GM12891 (cell line): ENCODE measurements at regions not wholly inside any gene's neighbourhood (a gene's known extent, or its start where the extent isn't known, plus 50 kb on each side); places are given as distances from the start of the nearest gene placed in this dataset.

ENCODE experiments used
- PAX5 ChIP-seq: IDR thresholded peaks from 2 replicates; pipeline ENCODE4 v1.6.1; 2011; ENCODE audit warnings: low read length, moderate library complexity, mild to moderate bottlenecking; ENCODE audit not compliant: insufficient read depth, severe bottlenecking
- POLR2A ChIP-seq: IDR thresholded peaks from 2 replicates; pipeline ENCODE4 v1.6.1; 2011; ENCODE audit warnings: low read depth, low read length, control low read depth
- POLR2AphosphoS5 ChIP-seq: IDR thresholded peaks from 2 replicates; pipeline ENCODE4 v1.6.1; 2011; ENCODE audit warnings: low read depth, low read length, control low read depth
- POU2F2 ChIP-seq: IDR thresholded peaks from 2 replicates; pipeline ENCODE4 v1.6.1; 2011; ENCODE audit warnings: low read depth, mild to moderate bottlenecking, control low read depth, low read length, moderate library complexity
- SPI1 ChIP-seq: IDR thresholded peaks from 2 replicates; pipeline ENCODE4 v1.6.1; 2011; ENCODE audit warnings: low read depth, low read length, control low read depth
- TAF1 ChIP-seq: IDR thresholded peaks from 2 replicates; pipeline ENCODE4 v1.6.1; 2011; ENCODE audit warnings: low read depth, low read length, control low read depth

DNA sequence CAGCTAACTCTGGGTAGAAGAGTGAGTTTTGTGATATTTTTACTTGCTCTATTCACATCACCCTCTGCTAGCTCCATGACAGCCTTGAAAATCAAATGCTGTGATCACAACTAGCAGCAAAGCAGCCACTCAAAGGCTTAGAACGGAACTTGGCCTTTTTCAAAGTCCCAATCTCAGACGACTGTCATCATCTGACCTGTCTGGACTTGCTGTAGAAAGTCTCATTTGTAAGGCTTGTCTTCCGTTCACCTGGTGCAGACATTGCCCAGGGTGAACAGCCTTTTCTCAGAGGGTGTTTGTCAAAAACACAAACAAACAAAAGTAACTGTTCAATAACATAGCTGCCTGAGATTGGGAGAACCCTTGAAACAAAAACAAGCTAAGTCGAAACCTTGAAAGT is 458.9 kb upstream of the ADARB2 start:
- no peak for TF ChIP-seq POLR2A
- no peak for TF ChIP-seq POLR2AphosphoS5
- TF ChIP-seq TAF1 = no peak
- no peak for TF ChIP-seq SPI1
- TF ChIP-seq POU2F2 = no peak
- TF ChIP-seq PAX5 = no peak
